H9 (cell line): ENCODE measurements at regions not wholly inside any gene's neighbourhood (a gene's known extent, or its start where the extent isn't known, plus 50 kb on each side); places are given as distances from the start of the nearest gene placed in this dataset.

ENCODE experiments used
- DNase-seq: peaks from one replicate; pipeline ENCODE4 v3.0.0-alpha.2; 2017
- H2AFZ ChIP-seq: one replicate; pipeline ENCODE4 v1.6.1; 2013; ENCODE audit warnings: mild to moderate bottlenecking, low read length, control low read depth, moderate library complexity
- H2AK5ac ChIP-seq: 2 replicates; pipeline ENCODE4 v1.6.1; 2013; ENCODE audit warnings: low read length, control low read depth, mixed read lengths; ENCODE audit not compliant: insufficient read length
- H2BK120ac ChIP-seq: one replicate; pipeline ENCODE4 v1.6.1; 2013; ENCODE audit warnings: low read depth, mild to moderate bottlenecking, low read length, control low read depth, inconsistent platforms; ENCODE audit not compliant: poor library complexity, severe bottlenecking
- H2BK12ac ChIP-seq: 2 replicates; pipeline ENCODE4 v1.6.1; 2013; ENCODE audit warnings: low read length, control low read depth, mixed read lengths, low read depth; ENCODE audit not compliant: insufficient read length
- H2BK15ac ChIP-seq: 2 replicates; pipeline ENCODE4 v1.6.1; 2013; ENCODE audit warnings: low read depth, low read length, control low read depth
- H2BK20ac ChIP-seq: one replicate; pipeline ENCODE4 v1.6.1; 2013; ENCODE audit warnings: low read depth, mild to moderate bottlenecking, low read length, control low read depth, inconsistent platforms; ENCODE audit not compliant: poor library complexity, severe bottlenecking
- H2BK5ac ChIP-seq: 2 replicates; pipeline ENCODE4 v1.6.1; 2013; ENCODE audit warnings: low read length, control low read depth, mixed read lengths; ENCODE audit not compliant: insufficient read length
- H3K14ac ChIP-seq: 2 replicates; pipeline ENCODE4 v1.6.1; 2013; ENCODE audit warnings: low read length, control low read depth; ENCODE audit not compliant: insufficient read depth
- H3K18ac ChIP-seq: 2 replicates; pipeline ENCODE4 v1.6.1; 2013; ENCODE audit warnings: low read depth, mild to moderate bottlenecking, mixed read lengths, low read length, control low read depth; ENCODE audit not compliant: insufficient read length
- H3K23ac ChIP-seq: 2 replicates; pipeline ENCODE4 v1.6.1; 2013; ENCODE audit warnings: low read length, control low read depth, mixed read lengths, low read depth; ENCODE audit not compliant: insufficient read length
- H3K23me2 ChIP-seq: 2 replicates; pipeline ENCODE4 v1.6.1; 2013; ENCODE audit warnings: low read depth, mild to moderate bottlenecking, mixed read lengths, low read length, control low read depth; ENCODE audit not compliant: insufficient read length, poor library complexity, severe bottlenecking
- H3K27ac ChIP-seq: 2 replicates; pipeline ENCODE4 v1.5.1; 2013; ENCODE audit warnings: low read length, control low read depth, mixed read lengths, low read depth; ENCODE audit not compliant: insufficient read length
- H3K27me3 ChIP-seq: 2 replicates; pipeline ENCODE4 v1.6.1; 2013; ENCODE audit warnings: low read length, control low read depth, inconsistent platforms; ENCODE audit not compliant: insufficient read depth
- H3K4ac ChIP-seq: 2 replicates; pipeline ENCODE4 v1.6.1; 2013; ENCODE audit warnings: low read depth, mild to moderate bottlenecking, control low read depth, inconsistent platforms, low read length, moderate library complexity
- H3K4me1 ChIP-seq: 2 replicates; pipeline ENCODE4 v1.6.1; 2013; ENCODE audit warnings: low read length, control low read depth, inconsistent platforms; ENCODE audit not compliant: insufficient read depth
- H3K4me2 ChIP-seq: 2 replicates; pipeline ENCODE4 v1.6.1; 2013; ENCODE audit warnings: low read length, control low read depth, mixed read lengths; ENCODE audit not compliant: insufficient read length, insufficient read depth
- H3K56ac ChIP-seq: 2 replicates; pipeline ENCODE4 v1.6.1; 2013; ENCODE audit warnings: low read depth, mild to moderate bottlenecking, mixed read lengths, low read length, control low read depth; ENCODE audit not compliant: insufficient read length
- H3K79me1 ChIP-seq: 2 replicates; pipeline ENCODE4 v1.6.1; 2013; ENCODE audit warnings: low read depth, mild to moderate bottlenecking, moderate library complexity, low read length, control low read depth, inconsistent platforms; ENCODE audit not compliant: insufficient read depth, poor library complexity, severe bottlenecking
- H3K79me2 ChIP-seq: 2 replicates; pipeline ENCODE4 v1.6.1; 2013; ENCODE audit warnings: low read length, control low read depth, inconsistent platforms; ENCODE audit not compliant: insufficient read depth
- H3K9ac ChIP-seq: 2 replicates; pipeline ENCODE4 v1.6.1; 2013; ENCODE audit warnings: low read length, control low read depth, mixed read lengths; ENCODE audit not compliant: insufficient read length; ENCODE audit errors: extremely low read depth
- H3K9me3 ChIP-seq: one replicate; pipeline ENCODE4 v1.6.1; 2013; ENCODE audit warnings: low read depth, low read length, inconsistent platforms; ENCODE audit not compliant: control insufficient read depth
- H3T11ph ChIP-seq: one replicate; pipeline ENCODE4 v1.6.1; 2013; ENCODE audit warnings: mild to moderate bottlenecking, low read length, control low read depth, inconsistent platforms
- H4K20me1 ChIP-seq: one replicate; pipeline ENCODE4 v1.6.1; 2013; ENCODE audit not compliant: control insufficient read depth, insufficient read length, insufficient read depth
- H4K5ac ChIP-seq: 2 replicates; pipeline ENCODE4 v1.6.1; 2013; ENCODE audit warnings: low read depth, mild to moderate bottlenecking, mixed read lengths, low read length, control low read depth; ENCODE audit not compliant: insufficient read length
- H4K8ac ChIP-seq: replicated peaks from 2 replicates; pipeline ENCODE4 v1.6.1; 2013; ENCODE audit warnings: low read length, control low read depth, mixed read lengths, low read depth; ENCODE audit not compliant: insufficient read length
- H4K91ac ChIP-seq: 2 replicates; pipeline ENCODE4 v1.6.1; 2013; ENCODE audit warnings: low read depth, mild to moderate bottlenecking, moderate library complexity, mixed read lengths, low read length, control low read depth; ENCODE audit not compliant: insufficient read length
- H3K27ac Mint-ChIP-seq, 3 experiments: 2 replicates in 2 of 3; 3 replicates in 1 of 3; pipeline ENCODE4 v1.8.0; 2020 to 2021; ENCODE audit warnings: mixed read lengths in 3 of 3, mild to moderate bottlenecking in 1 of 3, moderate library complexity in 1 of 3
- H3K27me3 Mint-ChIP-seq: 2 replicates; pipeline ENCODE4 v1.8.0; 2021; ENCODE audit warnings: low read depth, mild to moderate bottlenecking, moderate library complexity, mixed read lengths
- H3K36me3 Mint-ChIP-seq, 3 experiments: 2 replicates in 2 of 3; 3 replicates in 1 of 3; pipeline ENCODE4 v1.8.0; 2020 to 2021; ENCODE audit warnings: low read depth in 3 of 3, mixed read lengths in 3 of 3; ENCODE audit not compliant: insufficient read depth in 1 of 3
- H3K4me1 Mint-ChIP-seq, 2 experiments: 2 replicates each; pipeline ENCODE4 v1.8.0; 2020; ENCODE audit warnings: mixed read lengths in 2 of 2
- H3K4me3 Mint-ChIP-seq, 2 experiments: 2 replicates in 1 of 2; 3 replicates in 1 of 2; pipeline ENCODE4 v1.8.0; 2020 to 2021; ENCODE audit warnings: mild to moderate bottlenecking in 2 of 2, mixed read lengths in 2 of 2, moderate library complexity in 1 of 2
- H3K9me3 Mint-ChIP-seq, 2 experiments: 2 replicates in 1 of 2; 3 replicates in 1 of 2; pipeline ENCODE4 v1.8.0; 2020; ENCODE audit warnings: mild to moderate bottlenecking in 2 of 2, mixed read lengths in 2 of 2, moderate library complexity in 1 of 2
- WGBS: extraction: QIAGEN DNeasy Blood & Tissue Kit; methylation state at CpG from one replicate; pipeline ENCODE4 v1.1.7; 2013; ENCODE audit warnings: missing lambda C conversion rate, low lambda C conversion rate, mixed read lengths; ENCODE audit not compliant: insufficient read length; ENCODE audit errors: extremely low coverage; 5-methylcytosine and 5-hydroxymethylcytosine counted together
- TF ChIP-seq, protein P1 (sequence below): fragments of 200-600 bp; sonication (generic); conservative IDR thresholded peaks from 3 replicates; pipeline ENCODE4 v1.8.0; 2021; ENCODE audit warnings: antibody characterized with exemption, mild to moderate bottlenecking

DNA sequence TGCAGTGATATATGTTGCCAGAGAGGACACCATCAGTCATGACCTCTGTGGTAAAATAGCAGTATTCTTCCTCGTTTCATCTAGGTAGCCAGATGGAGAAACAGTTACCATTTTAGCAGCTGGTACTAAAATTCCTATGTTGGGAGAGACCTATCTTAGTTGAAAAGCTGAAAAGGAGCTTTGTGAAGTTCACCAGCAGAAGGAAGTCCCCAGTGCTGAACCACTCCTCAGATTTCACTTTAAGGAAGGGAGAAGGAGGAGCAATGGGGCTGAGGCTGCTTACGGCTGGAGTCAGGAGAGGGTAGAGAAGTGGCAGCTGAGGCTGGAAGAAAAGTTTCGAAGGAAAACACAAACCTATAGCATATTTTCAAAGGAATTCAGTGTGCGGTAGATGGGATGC lies 103.7 kb downstream of the ATXN3L start:
- no peak overlapping the region for H2AFZ ChIP-seq

More for the DNA sequence above, 103.7 kb downstream of the ATXN3L start:
- Histone ChIP-seq H3K79me1 (no peaks in the 10 kb centered on the region), H4K5ac (no peak overlapping the region), H2BK120ac (no peak overlapping the region), H3K9ac (no peak overlapping the region), H3K4ac (no peak overlapping the region), H3K56ac (no peak overlapping the region), H3K27ac (no peak overlapping the region), H3K9me3 (peaks cover 6% of the 10 kb centered on the region), H3K23me2 (no peaks in the 10 kb centered on the region), H3K27me3 (no peaks in the 10 kb centered on the region), H2BK12ac (no peak overlapping the region), H3K4me1 (peaks cover 8% of the 10 kb centered on the region; the same call in 1 of the 2 replicates), H2AK5ac (no peak overlapping the region), H4K91ac (no peak overlapping the region), H3K14ac (no peak overlapping the region), H4K8ac (no peak overlapping the region), H2BK5ac (no peak overlapping the region), H3K18ac (no peak overlapping the region), H4K20me1 (no peaks in the 10 kb centered on the region), H3K23ac (no peak overlapping the region), H3K4me2 (no peak overlapping the region), H2BK20ac (no peak overlapping the region), H3K79me2 (no peaks in the 10 kb centered on the region), H3T11ph (no peak overlapping the region), H2BK15ac (no peak overlapping the region)
- Mint-ChIP-seq H3K36me3 (peaks cover 2 to 5% (median 4%) of the 10 kb centered on the region in 3 experiments; a peak in 4 of 7 replicates), H3K9me3 (peaks cover 49 to 53% of the 10 kb centered on the region in 2 experiments), H3K4me3 (no peak overlapping the region; a peak in 1 of 5 replicates), H3K27ac (no peak overlapping the region), H3K4me1 (peaks cover 16 to 19% of the 10 kb centered on the region in 2 experiments), H3K27me3 (peaks cover 2% of the 10 kb centered on the region; the same call in 1 of the 2 replicates)
- TF ChIP-seq, protein P1, sequence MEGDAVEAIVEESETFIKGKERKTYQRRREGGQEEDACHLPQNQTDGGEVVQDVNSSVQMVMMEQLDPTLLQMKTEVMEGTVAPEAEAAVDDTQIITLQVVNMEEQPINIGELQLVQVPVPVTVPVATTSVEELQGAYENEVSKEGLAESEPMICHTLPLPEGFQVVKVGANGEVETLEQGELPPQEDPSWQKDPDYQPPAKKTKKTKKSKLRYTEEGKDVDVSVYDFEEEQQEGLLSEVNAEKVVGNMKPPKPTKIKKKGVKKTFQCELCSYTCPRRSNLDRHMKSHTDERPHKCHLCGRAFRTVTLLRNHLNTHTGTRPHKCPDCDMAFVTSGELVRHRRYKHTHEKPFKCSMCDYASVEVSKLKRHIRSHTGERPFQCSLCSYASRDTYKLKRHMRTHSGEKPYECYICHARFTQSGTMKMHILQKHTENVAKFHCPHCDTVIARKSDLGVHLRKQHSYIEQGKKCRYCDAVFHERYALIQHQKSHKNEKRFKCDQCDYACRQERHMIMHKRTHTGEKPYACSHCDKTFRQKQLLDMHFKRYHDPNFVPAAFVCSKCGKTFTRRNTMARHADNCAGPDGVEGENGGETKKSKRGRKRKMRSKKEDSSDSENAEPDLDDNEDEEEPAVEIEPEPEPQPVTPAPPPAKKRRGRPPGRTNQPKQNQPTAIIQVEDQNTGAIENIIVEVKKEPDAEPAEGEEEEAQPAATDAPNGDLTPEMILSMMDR: no peak
- no peak for DNase-seq
- no CpG with 5 or more reads among the region's 4 CpGs for WGBS
